ENCODE measurements at regions not wholly inside any gene's neighbourhood (a gene's known extent, or its start where the extent isn't known, plus 50 kb on each side); places are given as distances from the start of the nearest gene placed in this dataset.
A peak's percentile ranks its signal among the peaks of the same experiment; 100 is the strongest.

DNA sequence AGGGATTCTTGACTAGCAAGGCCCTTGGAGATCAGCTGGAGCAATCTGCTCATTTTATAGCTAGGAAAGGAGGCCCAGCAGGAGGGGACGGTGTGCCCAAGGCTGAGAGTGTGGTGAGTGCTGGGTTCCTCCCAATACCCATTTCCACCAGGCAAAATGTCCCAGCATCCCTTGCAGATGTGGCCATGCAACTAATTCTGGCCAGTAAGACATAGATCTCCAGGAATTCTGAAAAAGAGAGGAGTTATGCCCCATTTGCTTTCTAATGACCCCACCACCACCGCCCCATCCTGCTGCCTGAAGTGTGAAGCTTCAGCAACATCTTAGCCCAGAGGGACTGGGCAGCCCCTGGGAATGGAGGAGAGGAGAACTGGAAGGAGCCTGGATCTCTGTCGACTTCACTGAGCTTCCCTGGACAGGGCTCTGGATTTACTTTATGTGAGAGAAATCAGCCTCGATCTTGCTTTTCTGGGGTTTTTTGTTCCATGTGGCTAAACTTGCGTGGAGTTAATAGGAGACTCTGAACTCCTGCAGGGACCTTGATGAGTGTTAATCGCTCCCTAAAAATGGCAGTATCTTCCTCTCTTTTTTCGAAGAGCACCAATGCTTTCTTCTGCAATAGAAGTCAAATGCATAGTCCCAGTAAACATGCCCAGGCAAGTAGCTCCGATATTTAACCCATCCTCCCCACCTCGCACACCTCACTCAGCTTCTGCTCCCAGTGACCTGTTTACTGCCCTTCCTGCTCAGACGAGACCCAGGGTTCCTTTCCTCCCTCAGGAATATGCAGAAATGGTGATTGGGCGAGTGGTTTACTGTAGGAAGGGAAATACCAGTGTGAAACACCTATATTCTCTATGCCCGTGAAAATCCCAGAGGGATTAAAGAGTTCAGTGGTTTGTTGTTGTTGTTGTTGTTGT is 127.5 kb upstream of the GPR26 start:
- peak overlapping the region; percentile 93 for H3K18ac ChIP-seq (ENCODE audit: extremely low read depth, low read length)
- H3K79me1 ChIP-seq (ENCODE audit: low read depth, low read length): no peaks in the 10 kb centered on the region
- H2AK5ac ChIP-seq (ENCODE audit: low read depth, low read length): peak overlapping the region; percentile 70
- peak overlapping the region; percentile 71 for H3K27ac ChIP-seq (ENCODE audit: low read depth, low read length)
- CTCF ChIA-PET (ENCODE audit: partially characterized antibody): interaction anchor here (0.6 to 2.0 kb wide), 7 partner anchors 9 to 39 kb away, joined by 3 to 6 read pairs (median 3); no protein-coding TSS in a partner anchor
- H2BK5ac ChIP-seq (ENCODE audit: low read depth, low read length): peak overlapping the region; percentile 97; the same call in 1 of the 2 replicates
- peak overlapping the region; percentile 90 for H2BK20ac ChIP-seq (ENCODE audit: low read length)
- no peaks in the 10 kb centered on the region for H3K27me3 ChIP-seq (replicated peaks in 1 of 4; ENCODE audit: control insufficient read depth in 3 of 4, extremely low read depth in 1 of 4, insufficient read depth in 3 of 4, low read length in 3 of 4)
- no peak overlapping the region for H4K8ac ChIP-seq (ENCODE audit: extremely low read depth, insufficient read depth, low read length)
- no peaks in the 10 kb centered on the region for H3K79me2 ChIP-seq (ENCODE audit: control insufficient read depth in 1 of 2, insufficient read depth in 2 of 2, low read length in 2 of 2)
- DNase-seq (ENCODE audit: low read depth in 1 of 2, low spot score in 2 of 2) (peak in 1 of 2 experiments; percentile 47), FAIRE-seq (peak; percentile 80)
- no peaks in the 10 kb centered on the region for H3K9me3 ChIP-seq (ENCODE audit: insufficient read depth in 2 of 2, low read depth in 1 of 2, low read length in 1 of 2)
- H3K9ac ChIP-seq (replicated peaks in 1 of 4; ENCODE audit: extremely low read depth in 1 of 4, low read depth in 3 of 4, low read length in 3 of 4): no peak overlapping the region; a peak in 1 of 7 replicates
- H3K36me3 ChIP-seq (ENCODE audit: control insufficient read depth in 2 of 4, insufficient read depth in 4 of 4, low read length in 3 of 4): no peaks in the 10 kb centered on the region
- H3K14ac ChIP-seq (ENCODE audit: insufficient read length): no peak overlapping the region
- POLR2A ChIA-PET (ENCODE audit: partially characterized antibody): interaction anchor here (0.8 kb wide), 2 partner anchors 9 to 886 kb away, joined by 3 to 4 read pairs; no protein-coding TSS in a partner anchor
- TF ChIP-seq CBX5 (IDR thresholded peaks at IDR 0.05; ENCODE audit: low read depth, low read length) (no peak), POLR2A (IDR thresholded peaks at IDR 0.05; ENCODE audit: control extremely low read depth in 1 of 2, low read depth in 2 of 2, low read length in 2 of 2) (peak in 1 of 2 experiments; percentile 40; a peak in 2 of 3 replicates), TAF1 (IDR thresholded peaks at IDR 0.05; ENCODE audit: low read depth, low read length) (peak; percentile 44; the same call in 1 of the 2 replicates)
- H3K23ac ChIP-seq (ENCODE audit: insufficient read length): no peak overlapping the region
- 56% methylated on average over 12 of the region's 12 CpGs; no CpG with 5 or more reads in 1 of the 2 experiments for WGBS, 2 experiments (ENCODE audit: extremely low coverage in 1 of 2, insufficient coverage in 1 of 2, insufficient read length in 1 of 2, insufficient replicate concordance in 2 of 2, low coverage in 1 of 2, low lambda C conversion rate in 2 of 2, missing lambda C conversion rate in 1 of 2)
- no peak overlapping the region for H3K56ac ChIP-seq (replicated peaks; ENCODE audit: insufficient read length, low read depth, low read length)
- H2AFZ ChIP-seq (ENCODE audit: low read length): peak overlapping the region; percentile 61
- peak overlapping the region; percentile 94 for H2BK120ac ChIP-seq (replicated peaks; ENCODE audit: low read depth, low read length)
- H3K4me1 ChIP-seq (replicated peaks in 1 of 4; ENCODE audit: control insufficient read depth in 3 of 4, insufficient read depth in 4 of 4, low read length in 3 of 4): peaks cover 0 to 8% (median 4%) of the 10 kb centered on the region in 4 experiments; a peak in 3 of 7 replicates
- 0 out of 2 replicates have a peak overlapping the region, but pooled peaks have one; percentile 53 for H2BK15ac ChIP-seq (ENCODE audit: low read length)
- H4K5ac ChIP-seq (ENCODE audit: insufficient read length, low read depth, low read length): peak overlapping the region; percentile 12
- peak overlapping the region; percentile 49 for H3K4ac ChIP-seq (replicated peaks; ENCODE audit: insufficient read length, low read depth, low read length)
- no peak overlapping the region for H3K4me2 ChIP-seq (ENCODE audit: insufficient read depth in 1 of 2, low read depth in 2 of 2, low read length in 2 of 2)
- H3K23me2 ChIP-seq (ENCODE audit: low read depth, low read length): no peaks in the 10 kb centered on the region; the same call in 1 of the 2 replicates
- no peak overlapping the region for H3K4me3 ChIP-seq (ENCODE audit: extremely low read depth in 1 of 4, insufficient read depth in 2 of 4, low read depth in 3 of 4, low read length in 4 of 4)
- peak overlapping the region; percentile 75 for H4K91ac ChIP-seq (replicated peaks; ENCODE audit: insufficient read length, low read length)
- H4K20me1 ChIP-seq (replicated peaks in 1 of 2; ENCODE audit: control insufficient read depth in 1 of 2, insufficient read depth in 2 of 2, low read length in 2 of 2): no peaks in the 10 kb centered on the region
- H2BK12ac ChIP-seq (ENCODE audit: low read depth, low read length): peak overlapping the region; percentile 90; the same call in 1 of the 2 replicates

Measured in H1 (cell line).